GM12878 (cell line): ENCODE measurements at regions not wholly inside any gene's neighbourhood (a gene's known extent, or its start where the extent isn't known, plus 50 kb on each side); places are given as distances from the start of the nearest gene placed in this dataset.

ENCODE experiments used
- BACH1 ChIP-seq: fragments of 450-650 bp; IDR thresholded peaks from 2 replicates; pipeline ENCODE4 v1.6.1; 2017; ENCODE audit warnings: mild to moderate bottlenecking, borderline replicate concordance
- BRCA1 ChIP-seq: IDR thresholded peaks from 2 replicates; pipeline ENCODE4 v1.6.1; 2011; ENCODE audit warnings: low read depth, low read length, improper control_type of control experiment
- CUX1 ChIP-seq: IDR thresholded peaks from 2 replicates; pipeline ENCODE4 v1.6.1; 2012; ENCODE audit warnings: improper control_type of control experiment, low read depth, low read length; ENCODE audit not compliant: insufficient replicate concordance
- RAD21 ChIP-seq: IDR thresholded peaks from 2 replicates; pipeline ENCODE4 v1.6.1; 2011; ENCODE audit warnings: mild to moderate bottlenecking, low read depth, low read length, moderate library complexity; ENCODE audit not compliant: insufficient read depth
- RFX5 ChIP-seq: IDR thresholded peaks from 2 replicates; pipeline ENCODE4 v1.6.1; 2011; ENCODE audit warnings: low read depth, low read length, improper control_type of control experiment
- ZBTB11 ChIP-seq: fragments of 450-650 bp; formaldehyde crosslinking; IDR thresholded peaks from 2 replicates; pipeline ENCODE4 v1.5.0; 2022; ENCODE audit warnings: mild to moderate bottlenecking, missing genetic modification characterization

- TF ChIP-seq ZBTB11 = no peak
- TF ChIP-seq BRCA1 = no peak
- no peak for TF ChIP-seq BACH1
- no peak for TF ChIP-seq RFX5
- peak; percentile 80 for TF ChIP-seq RAD21
- no peak for TF ChIP-seq CUX1
These were observed 74.5 kb upstream of the DYNLRB2 start (continued) for GRCh38 chr16:80466024-80466987.
